HG02759 (cell line): ENCODE measurements at regions not wholly inside any gene's neighbourhood (a gene's known extent, or its start where the extent isn't known, plus 50 kb on each side); places are given as distances from the start of the nearest gene placed in this dataset.
"Not testable (repeated sequence)": the region's sequence is repeated elsewhere in the genome, so short reads cannot be mapped to it uniquely, and the experiment has no call there.

Experiments used
- ATAC-seq: cut with Tn5 transposase; IDR thresholded peaks from one replicate; pipeline ENCODE4 v1.9.1; 2021; ENCODE audit warnings: mild to moderate bottlenecking, moderate library complexity; ENCODE audit not compliant: unreplicated experiment

DNA sequence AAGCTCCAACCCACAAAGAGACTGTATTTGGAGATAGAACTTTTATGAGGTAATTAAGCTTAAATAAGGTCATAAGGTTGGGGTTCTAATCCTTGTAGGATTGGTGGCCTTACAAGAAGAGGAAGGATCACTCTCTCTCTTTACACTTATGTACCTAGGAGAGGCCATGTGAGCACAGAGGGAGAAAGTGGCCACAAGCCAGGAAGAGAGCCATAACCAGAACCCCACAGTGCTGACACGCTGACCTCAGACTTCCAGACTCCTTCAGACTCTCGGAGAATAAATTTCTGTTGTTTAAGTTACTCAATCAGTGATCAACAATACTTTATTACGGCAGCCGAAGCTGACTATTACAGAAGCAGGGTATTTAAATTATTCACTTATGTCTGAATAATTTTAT is 430.5 kb upstream of the EPHA7 start:
- no peak for ATAC-seq

DNA sequence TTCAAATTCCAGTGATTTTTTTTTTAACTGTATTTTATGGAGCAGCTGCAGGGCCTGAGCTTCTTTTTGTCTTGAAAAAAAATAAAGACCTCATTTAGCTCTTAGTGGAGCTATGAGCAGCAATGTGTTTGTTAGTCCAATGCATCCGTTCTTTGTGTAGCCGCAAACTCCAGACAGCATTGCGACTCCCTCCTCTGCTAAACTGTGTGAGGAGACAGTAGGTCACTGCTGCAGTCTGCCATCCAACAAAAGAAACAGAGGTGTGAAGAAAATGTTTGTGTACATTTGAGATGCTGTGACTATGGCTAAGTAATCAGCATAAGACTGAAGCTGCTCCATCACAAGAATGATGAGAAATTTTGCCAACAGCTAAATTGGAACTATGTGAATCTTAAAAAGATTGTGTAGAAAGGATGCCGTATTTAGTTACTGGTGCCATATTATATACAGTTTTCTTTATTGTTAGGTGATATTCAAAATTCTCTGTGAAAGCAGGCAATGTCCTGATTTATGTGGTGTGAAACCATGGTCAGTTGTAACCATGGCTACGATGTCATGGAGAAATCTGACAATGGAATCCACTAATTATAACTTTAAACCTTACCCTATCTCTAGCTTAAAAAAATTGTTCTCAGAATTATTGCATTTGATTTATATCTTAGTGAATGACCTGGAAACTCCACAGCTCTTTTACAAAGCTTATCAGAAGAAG is 428.8 kb upstream of the EPHA7 start:
- ATAC-seq: no peak

DNA sequence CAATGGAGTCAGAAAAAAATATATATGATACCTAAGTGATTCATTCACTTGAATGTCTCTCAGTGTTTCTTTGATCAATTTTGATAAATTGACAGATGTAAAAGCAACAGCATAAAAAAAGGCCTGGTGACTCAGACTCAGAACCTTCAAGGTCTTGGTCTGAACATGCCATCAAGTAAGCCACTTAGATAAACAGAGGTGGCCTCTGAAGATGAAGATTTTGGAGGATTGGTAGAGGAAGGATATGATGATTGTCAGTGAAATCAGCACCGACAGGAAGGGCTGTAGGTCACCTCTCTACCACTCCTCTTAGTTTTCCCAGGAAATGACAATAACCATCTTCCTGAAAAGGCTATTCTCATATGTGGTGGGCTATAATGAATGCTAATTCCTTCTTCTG is 422.8 kb upstream of the EPHA7 start:
- ATAC-seq: no peak

GRCh38 chr6:93835451-93836145 is 416.2 kb upstream of the EPHA7 start:
- not testable (repeated sequence) for ATAC-seq

DNA sequence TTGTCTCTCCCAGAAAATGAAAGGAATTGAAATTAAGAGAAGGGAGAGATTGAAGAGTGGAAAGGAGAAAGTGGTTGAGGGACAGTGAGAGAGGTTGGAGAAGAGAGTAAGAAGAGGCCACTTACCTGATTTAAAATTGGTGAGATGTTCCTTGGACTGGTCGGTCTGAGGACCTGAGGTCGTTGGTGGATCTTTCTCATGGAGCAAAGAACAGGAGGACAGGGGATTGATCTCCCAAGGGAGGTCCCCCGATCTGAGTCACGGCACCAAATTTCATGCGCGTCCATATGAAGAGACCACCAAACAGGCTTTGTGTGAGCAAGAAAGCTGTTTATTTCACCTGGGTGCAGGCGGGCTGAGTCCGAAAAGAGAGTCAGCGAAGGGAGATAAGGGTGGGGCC is 415.7 kb upstream of the EPHA7 start:
- ATAC-seq: not testable (repeated sequence)

DNA sequence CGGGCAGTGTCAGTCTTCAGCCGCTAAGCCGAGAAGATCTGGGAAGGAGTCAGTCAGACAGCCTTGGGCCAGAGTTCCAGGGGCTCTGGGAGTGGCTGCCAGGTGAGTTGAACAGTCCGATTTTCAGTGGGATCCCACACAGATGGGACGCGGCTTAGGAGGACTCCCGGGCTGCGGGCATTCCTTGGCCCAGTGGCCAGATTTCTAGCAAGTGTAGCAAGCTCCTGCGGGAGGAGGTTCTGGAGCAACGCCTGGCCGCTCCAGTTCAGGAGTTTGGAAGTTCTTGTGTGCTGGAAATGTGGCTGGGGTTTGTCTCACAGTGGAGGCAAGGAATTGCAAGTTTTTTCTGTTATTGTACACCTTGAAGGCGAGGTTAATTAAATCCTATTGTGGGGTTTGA is 414.0 kb upstream of the EPHA7 start:
- not testable (repeated sequence) for ATAC-seq

DNA sequence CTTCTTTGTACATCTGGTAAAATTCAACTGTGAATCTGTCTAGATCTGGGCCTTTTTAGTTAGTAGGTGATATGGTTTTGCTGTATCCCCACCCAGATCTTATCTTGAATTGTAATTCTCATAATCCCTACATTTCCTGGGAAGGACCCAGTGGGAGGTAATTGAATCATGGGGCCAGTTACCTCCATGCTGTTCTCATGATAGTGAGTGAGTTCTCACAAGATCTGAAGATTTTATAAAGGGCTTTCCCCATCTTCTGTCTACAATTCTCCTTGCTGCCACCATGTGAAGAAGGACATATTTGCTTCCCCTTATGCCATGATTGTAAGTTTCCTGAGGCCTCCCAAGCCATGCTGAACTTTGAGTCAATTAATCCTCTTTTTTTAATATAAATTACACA is 410.4 kb upstream of the EPHA7 start:
- ATAC-seq: not testable (repeated sequence)

GRCh38 chr6:93829009-93829408 is 409.6 kb upstream of the EPHA7 start:
- no peak for ATAC-seq

- ATAC-seq: no peak
These were observed 409.2 kb upstream of the EPHA7 start for GRCh38 chr6:93828553-93828952.

DNA sequence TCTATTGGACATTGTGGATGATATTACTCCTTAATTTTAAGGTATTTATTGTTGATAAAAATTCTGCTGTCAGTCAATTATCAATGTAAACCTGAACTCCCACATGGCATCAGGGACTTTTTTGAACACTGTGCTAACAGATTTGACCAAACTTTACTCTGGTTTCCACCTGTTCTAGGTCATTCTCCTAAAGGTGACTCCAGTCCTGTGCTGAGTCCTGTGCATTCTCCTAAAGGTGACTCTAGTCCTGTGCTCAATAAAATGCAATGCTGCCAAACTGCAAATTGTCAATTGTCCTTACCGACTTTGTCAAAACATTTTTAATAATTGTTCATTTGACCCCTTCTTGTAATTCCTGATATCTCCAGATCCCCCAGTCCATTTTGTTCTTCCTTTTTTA is 408.4 kb upstream of the EPHA7 start:
- ATAC-seq: no peak

DNA sequence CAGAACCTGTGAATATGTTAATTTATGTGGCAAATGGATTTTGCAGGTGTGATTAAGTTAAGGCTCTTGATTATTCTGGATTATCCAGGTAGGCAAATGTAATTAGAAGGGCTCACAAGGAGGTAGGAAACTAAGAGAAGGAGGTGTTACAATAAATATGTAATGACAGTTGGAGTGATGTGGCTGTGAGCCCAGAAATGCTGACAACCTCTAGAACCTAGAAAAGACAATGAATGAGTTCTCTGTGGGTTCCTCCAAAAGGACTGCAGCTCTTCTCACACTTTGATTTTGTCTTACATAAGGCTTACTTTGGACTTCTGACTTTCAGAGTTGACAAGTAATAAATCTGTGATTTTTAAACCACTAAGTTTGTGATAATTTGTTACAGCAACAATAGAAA is 406.6 kb upstream of the EPHA7 start:
- no peak for ATAC-seq

- ATAC-seq: no peak
These were observed 404.1 kb upstream of the EPHA7 start for GRCh38 chr6:93823489-93823888.

DNA sequence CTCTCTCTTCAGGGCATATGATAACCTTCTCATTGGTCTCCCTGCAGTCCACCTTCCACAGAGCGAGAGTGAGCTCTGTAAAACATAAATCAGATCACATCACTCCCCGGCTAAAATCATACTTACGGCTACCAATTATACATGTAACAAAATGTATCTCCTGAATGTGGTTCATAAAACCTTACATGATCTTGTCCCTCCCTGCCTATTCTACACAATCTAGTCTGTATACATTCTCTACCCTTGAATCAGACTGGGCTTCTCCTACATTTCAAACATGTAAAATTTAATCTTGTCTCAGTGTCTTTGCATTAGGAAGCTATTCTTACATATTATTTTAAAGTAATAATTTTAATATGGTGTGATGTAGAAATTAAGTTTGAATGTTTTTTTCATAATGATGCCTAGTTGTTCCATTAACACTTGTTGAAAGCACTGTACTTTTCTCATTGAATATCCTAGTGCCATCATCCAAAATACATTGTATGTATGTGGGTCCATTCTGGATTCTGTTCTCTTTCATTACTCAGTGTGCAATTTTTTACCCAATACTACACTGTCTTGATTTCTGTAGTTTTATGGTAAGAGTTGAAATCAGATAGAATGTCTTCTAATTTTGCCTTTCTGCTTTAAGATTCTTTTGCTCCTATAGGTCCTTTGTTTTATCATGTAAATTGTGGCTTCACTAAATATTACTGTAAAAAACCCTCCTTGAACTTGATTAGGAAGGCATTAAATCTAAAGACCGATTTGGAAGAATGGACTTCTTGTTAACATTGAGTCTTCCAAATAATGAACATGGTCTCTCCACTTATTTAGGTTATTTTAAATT is 403.3 kb upstream of the EPHA7 start:
- ATAC-seq: no peak

GRCh38 chr6:93821953-93822352 is 402.6 kb upstream of the EPHA7 start:
- ATAC-seq: no peak

DNA sequence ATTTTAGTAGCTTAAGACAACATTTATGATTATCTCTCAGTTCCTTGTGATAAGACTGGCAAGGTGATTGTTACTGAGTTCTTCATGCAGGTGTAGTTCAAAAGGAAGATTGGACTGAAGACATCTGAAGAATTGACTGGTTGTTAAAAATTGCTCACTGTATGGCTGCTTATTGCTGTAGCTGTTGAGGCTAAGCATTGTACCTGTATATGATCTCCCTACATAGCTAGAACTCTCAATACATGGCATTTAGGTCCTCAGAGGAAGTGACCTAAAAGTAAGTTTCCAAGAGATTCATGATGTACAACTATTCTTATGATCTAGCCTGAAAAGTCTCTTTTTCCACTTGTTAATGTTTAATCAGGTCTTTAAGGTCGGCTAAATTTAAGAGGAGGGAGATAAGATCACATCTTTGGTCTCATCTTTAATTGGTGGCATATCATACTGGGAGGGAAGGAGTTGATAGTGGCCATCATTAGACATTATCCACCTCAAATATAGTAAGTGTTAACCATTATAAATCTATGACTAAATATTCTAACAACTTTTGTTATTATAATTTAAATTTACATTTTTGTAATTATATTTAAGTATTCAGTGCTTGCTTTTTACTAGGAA is 401.2 kb upstream of the EPHA7 start:
- ATAC-seq: no peak

GRCh38 chr6:93819189-93819588 is 399.8 kb upstream of the EPHA7 start:
- ATAC-seq: no peak

GRCh38 chr6:93817937-93818336 is 398.6 kb upstream of the EPHA7 start:
- no peak for ATAC-seq

DNA sequence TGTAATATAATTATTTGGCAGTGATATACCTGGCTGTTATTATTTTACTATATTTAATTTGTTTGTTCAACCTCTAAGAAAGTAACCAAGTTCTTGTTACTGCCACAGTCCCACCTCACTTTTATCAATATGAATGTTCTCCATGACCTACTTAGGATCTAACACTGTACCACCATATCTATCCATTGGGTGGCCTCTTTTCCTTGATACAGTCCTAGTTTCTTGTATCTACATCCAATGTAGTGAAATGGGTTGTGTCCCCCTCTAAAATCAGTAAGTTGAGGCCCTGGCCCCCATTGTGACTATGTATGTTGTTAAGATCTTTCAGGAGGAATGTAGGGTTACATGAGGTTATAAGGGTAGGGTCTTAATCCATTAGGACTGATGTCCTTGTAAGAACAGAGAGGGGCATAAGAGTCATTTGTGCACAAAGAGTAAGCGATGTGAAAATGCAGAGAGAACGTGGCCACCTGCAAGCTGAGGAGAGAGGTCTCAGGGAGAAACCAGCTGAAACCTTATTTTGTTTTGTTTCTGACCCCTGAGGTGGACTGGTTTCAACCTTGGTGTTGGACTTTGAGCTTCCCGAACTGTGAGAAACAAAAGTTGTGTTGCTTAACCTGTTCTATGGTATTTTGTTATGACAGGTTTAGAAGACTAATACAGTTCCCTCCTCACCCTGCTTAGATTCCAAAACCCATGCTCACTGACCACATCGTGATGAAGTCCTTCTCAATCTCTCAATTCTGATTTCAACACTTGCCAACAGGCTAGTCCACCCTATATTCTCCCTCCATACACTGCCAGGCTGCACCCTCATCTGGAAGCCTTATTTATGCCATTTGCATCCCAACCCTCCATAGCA is 387.3 kb upstream of the EPHA7 start:
- no peak for ATAC-seq

GRCh38 chr6:93801101-93801847 is 381.9 kb upstream of the EPHA7 start:
- ATAC-seq: no peak

GRCh38 chr6:93799226-93799625 is 379.9 kb upstream of the EPHA7 start:
- no peak for ATAC-seq
